Cardiac muscle cell (in vitro differentiated cells and primary cell): ENCODE measurements at regions not wholly inside any gene's neighbourhood (a gene's known extent, or its start where the extent isn't known, plus 50 kb on each side); places are given as distances from the start of the nearest gene placed in this dataset.

ENCODE experiments used
- DNase-seq, 2 donors: peaks; one replicate each; pipeline versions ENCODE4 v3.0.0 to v3.0.0-alpha.2; 2010 to 2017; ENCODE audit warnings: low read depth in 1 of 2, low spot score in 1 of 2
- H3K27ac ChIP-seq: fragments of 200-600 bp; sonication (generic); 2 replicates; pipeline ENCODE4 v1.5.1; 2016
- H3K27me3 ChIP-seq: fragments of 200-600 bp; sonication (generic); 2 replicates; pipeline ENCODE4 v1.6.0; 2016; ENCODE audit warnings: control low read depth
- H3K36me3 ChIP-seq: fragments of 200-600 bp; sonication (generic); 2 replicates; pipeline ENCODE4 v1.5.1; 2016; ENCODE audit warnings: control low read depth
- H3K4me1 ChIP-seq: fragments of 200-600 bp; sonication (generic); 2 replicates; pipeline ENCODE4 v1.8.1; 2017; ENCODE audit warnings: low read depth, mild to moderate bottlenecking, mixed run types
- H3K4me3 ChIP-seq: fragments of 200-600 bp; sonication (generic); 2 replicates; pipeline ENCODE4 v1.5.1; 2016; ENCODE audit warnings: mild to moderate bottlenecking
- H3K9me3 ChIP-seq: fragments of 200-600 bp; sonication (generic); 2 replicates; pipeline ENCODE4 v1.5.1; 2017; ENCODE audit warnings: low read depth, mild to moderate bottlenecking, control low read depth
- TF ChIP-seq, protein P1 (sequence below): IDR thresholded peaks from 2 replicates; pipeline ENCODE4 v1.5.1; 2012; ENCODE audit warnings: low read depth, mild to moderate bottlenecking, low read length

- peaks cover 5% of the 10 kb centered on the region for H3K4me1 ChIP-seq
Measured at GRCh38 chr6:87902383-87902782, 145.3 kb upstream of the SPACA1 start.

DNA sequence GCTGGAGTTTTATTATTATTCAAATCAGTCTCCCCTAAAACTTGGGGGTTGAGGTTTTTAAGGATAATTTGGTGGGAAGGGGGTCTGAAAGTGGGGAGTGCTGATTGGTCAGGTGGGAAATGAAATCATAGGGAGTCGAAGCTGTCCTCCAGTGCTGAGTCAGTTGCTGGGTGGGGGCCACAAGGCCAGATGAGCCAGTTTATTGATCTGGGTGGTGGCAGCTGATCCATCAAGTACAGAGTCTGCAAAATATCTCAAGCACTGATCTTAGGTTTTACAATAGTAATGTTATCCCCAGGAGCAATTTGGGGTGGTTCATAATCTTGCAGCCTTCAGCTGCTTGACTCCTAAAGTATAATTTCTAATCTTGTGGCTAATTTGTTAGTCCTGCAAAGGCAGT is 146.0 kb upstream of the SPACA1 start:
- TF ChIP-seq, protein P1, sequence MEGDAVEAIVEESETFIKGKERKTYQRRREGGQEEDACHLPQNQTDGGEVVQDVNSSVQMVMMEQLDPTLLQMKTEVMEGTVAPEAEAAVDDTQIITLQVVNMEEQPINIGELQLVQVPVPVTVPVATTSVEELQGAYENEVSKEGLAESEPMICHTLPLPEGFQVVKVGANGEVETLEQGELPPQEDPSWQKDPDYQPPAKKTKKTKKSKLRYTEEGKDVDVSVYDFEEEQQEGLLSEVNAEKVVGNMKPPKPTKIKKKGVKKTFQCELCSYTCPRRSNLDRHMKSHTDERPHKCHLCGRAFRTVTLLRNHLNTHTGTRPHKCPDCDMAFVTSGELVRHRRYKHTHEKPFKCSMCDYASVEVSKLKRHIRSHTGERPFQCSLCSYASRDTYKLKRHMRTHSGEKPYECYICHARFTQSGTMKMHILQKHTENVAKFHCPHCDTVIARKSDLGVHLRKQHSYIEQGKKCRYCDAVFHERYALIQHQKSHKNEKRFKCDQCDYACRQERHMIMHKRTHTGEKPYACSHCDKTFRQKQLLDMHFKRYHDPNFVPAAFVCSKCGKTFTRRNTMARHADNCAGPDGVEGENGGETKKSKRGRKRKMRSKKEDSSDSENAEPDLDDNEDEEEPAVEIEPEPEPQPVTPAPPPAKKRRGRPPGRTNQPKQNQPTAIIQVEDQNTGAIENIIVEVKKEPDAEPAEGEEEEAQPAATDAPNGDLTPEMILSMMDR: no peak
- Histone ChIP-seq H3K9me3 (no peaks in the 10 kb centered on the region), H3K36me3 (no peaks in the 10 kb centered on the region), H3K4me1 (peaks cover 5% of the 10 kb centered on the region), H3K4me3 (no peak overlapping the region), H3K27ac (no peak overlapping the region), H3K27me3 (no peaks in the 10 kb centered on the region)
- DNase-seq: no peak

More at GRCh38 chr6:87902383-87902782, 145.3 kb upstream of the SPACA1 start:
- Histone ChIP-seq H3K27me3 (no peaks in the 10 kb centered on the region), H3K4me3 (no peak overlapping the region), H3K36me3 (no peaks in the 10 kb centered on the region), H3K9me3 (no peaks in the 10 kb centered on the region), H3K27ac (no peak overlapping the region)
- TF ChIP-seq, protein P1: no peak
- DNase-seq: no peak

DNA sequence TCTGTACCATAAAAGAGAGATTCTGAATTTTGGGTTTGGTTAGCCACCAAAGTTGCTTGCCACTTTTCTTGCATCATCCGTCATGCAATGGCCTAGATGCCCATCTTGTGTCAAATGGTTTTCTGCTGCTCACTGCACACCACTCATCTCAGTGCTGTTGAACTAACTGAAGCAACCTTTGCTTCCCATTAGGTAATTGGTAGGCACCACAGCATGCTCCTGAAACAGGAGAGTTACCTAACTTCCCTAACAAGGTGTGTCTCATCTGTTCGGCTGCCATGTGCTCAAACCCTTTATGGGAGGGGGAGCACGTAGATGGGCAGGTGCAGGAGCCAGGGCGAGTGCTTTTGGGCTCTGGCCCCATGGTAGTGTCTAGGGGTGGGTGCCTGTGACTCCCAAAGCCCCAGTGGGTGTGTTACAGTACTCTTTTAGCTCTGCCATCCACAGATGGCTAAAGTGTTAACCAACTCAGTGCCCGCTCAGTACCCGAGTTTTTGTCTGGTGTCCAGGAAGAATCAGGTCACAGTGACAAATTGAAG is 147.4 kb upstream of the SPACA1 start:
- H3K9me3 ChIP-seq: no peaks in the 10 kb centered on the region
- DNase-seq: no peak
- H3K4me3 ChIP-seq: no peak overlapping the region
- H3K27ac ChIP-seq: no peak overlapping the region
- peaks cover 3% of the 10 kb centered on the region for H3K4me1 ChIP-seq
- no peaks in the 10 kb centered on the region for H3K36me3 ChIP-seq
- TF ChIP-seq, protein P1: no peak
- no peaks in the 10 kb centered on the region for H3K27me3 ChIP-seq

- no peaks in the 10 kb centered on the region for H3K4me1 ChIP-seq
- H3K27ac ChIP-seq: no peak overlapping the region
- no peaks in the 10 kb centered on the region for H3K9me3 ChIP-seq
- no peaks in the 10 kb centered on the region for H3K27me3 ChIP-seq
- no peak overlapping the region for H3K4me3 ChIP-seq
- TF ChIP-seq, protein P1: no peak
- H3K36me3 ChIP-seq: no peaks in the 10 kb centered on the region
- no peak for DNase-seq
Measured at GRCh38 chr6:87899499-87900147, 148.0 kb upstream of the SPACA1 start.

DNA sequence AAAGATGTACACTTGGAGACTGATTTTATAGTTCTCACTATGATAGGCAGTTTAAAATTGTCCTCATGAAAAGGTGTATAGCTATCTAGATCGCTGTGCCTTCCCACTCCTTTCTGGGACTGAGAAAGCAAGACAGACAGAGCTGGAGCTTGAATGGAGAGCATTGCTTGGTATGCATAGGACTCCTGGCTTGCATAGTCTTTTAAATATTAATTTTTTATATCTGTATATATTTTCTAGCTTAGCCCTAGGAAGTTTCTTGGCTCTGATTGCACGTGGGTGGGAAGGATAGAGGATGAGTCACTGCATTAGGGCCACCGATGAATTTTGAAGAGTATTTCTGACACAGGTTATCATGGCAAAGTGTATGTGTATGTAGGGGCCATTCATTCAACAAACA is 150.0 kb upstream of the SPACA1 start:
- Histone ChIP-seq H3K9me3 (no peaks in the 10 kb centered on the region), H3K36me3 (no peaks in the 10 kb centered on the region), H3K27me3 (no peaks in the 10 kb centered on the region), H3K4me1 (no peaks in the 10 kb centered on the region), H3K4me3 (no peak overlapping the region), H3K27ac (no peak overlapping the region)
- TF ChIP-seq, protein P1: no peak
- peak in 1 of 2 donors; percentile 24 for DNase-seq
